C4-2B (cell line): ENCODE measurements at regions not wholly inside any gene's neighbourhood (a gene's known extent, or its start where the extent isn't known, plus 50 kb on each side); places are given as distances from the start of the nearest gene placed in this dataset.

Experiments used
- ZFX ChIP-seq: fragments of 450-650 bp; IDR thresholded peaks from 2 replicates; pipeline ENCODE4 v1.6.1; 2017
- TF ChIP-seq, protein P1 (sequence below): fragments of 450-650 bp; conservative IDR thresholded peaks from 2 replicates; pipeline ENCODE4 v1.5.1; 2017; ENCODE audit warnings: mild to moderate bottlenecking

- TF ChIP-seq, protein P1, sequence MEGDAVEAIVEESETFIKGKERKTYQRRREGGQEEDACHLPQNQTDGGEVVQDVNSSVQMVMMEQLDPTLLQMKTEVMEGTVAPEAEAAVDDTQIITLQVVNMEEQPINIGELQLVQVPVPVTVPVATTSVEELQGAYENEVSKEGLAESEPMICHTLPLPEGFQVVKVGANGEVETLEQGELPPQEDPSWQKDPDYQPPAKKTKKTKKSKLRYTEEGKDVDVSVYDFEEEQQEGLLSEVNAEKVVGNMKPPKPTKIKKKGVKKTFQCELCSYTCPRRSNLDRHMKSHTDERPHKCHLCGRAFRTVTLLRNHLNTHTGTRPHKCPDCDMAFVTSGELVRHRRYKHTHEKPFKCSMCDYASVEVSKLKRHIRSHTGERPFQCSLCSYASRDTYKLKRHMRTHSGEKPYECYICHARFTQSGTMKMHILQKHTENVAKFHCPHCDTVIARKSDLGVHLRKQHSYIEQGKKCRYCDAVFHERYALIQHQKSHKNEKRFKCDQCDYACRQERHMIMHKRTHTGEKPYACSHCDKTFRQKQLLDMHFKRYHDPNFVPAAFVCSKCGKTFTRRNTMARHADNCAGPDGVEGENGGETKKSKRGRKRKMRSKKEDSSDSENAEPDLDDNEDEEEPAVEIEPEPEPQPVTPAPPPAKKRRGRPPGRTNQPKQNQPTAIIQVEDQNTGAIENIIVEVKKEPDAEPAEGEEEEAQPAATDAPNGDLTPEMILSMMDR = no peak
- no peak for TF ChIP-seq ZFX
Observed at GRCh38 chr2:417006-417405, 129.1 kb upstream of the ALKAL2 start.
